H1 (cell line): ENCODE measurements at regions not wholly inside any gene's neighbourhood (a gene's known extent, or its start where the extent isn't known, plus 50 kb on each side); places are given as distances from the start of the nearest gene placed in this dataset.

Experiments used
- CREB1 ChIP-seq: IDR thresholded peaks from 2 replicates; pipeline ENCODE4 v1.6.1; 2012; ENCODE audit warnings: inconsistent platforms
- E2F6 ChIP-seq: IDR thresholded peaks from 2 replicates; pipeline ENCODE4 v1.6.1; 2012; ENCODE audit warnings: inconsistent platforms
- TAF7 ChIP-seq: optimal IDR thresholded peaks from 2 replicates; pipeline ENCODE3; 2011; ENCODE audit warnings: low read depth, mild to moderate bottlenecking, inconsistent platforms, low read length, moderate library complexity, borderline replicate concordance

GRCh38 chr7:12868027-12868426 lies 180.6 kb downstream of the ARL4A start (continued):
- TF ChIP-seq E2F6, result no peak
- no peak for TF ChIP-seq TAF7
- no peak for TF ChIP-seq CREB1
